ENCODE measurements at regions not wholly inside any gene's neighbourhood (a gene's known extent, or its start where the extent isn't known, plus 50 kb on each side); places are given as distances from the start of the nearest gene placed in this dataset.

DNA sequence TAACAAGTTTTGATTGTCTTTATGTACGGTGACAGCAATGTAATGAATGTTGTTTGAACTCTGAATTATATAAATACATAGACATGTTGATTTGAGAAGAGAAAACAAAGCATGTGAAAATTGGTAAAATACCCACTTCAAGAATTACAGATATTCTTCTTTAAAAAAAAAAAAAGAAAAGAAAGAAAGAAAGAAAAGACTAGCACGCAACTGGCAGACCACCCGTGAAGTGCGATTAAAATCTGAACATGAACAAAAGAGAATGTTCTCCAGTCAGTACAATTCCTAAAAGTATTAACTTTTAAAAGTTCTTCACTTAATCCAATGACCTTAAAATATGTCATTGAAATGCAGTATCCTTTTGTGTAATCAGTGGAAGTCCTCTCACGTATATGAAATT, 434.9 kb downstream of the TFAP2A start:
- TF ChIP-seq, protein P1, sequence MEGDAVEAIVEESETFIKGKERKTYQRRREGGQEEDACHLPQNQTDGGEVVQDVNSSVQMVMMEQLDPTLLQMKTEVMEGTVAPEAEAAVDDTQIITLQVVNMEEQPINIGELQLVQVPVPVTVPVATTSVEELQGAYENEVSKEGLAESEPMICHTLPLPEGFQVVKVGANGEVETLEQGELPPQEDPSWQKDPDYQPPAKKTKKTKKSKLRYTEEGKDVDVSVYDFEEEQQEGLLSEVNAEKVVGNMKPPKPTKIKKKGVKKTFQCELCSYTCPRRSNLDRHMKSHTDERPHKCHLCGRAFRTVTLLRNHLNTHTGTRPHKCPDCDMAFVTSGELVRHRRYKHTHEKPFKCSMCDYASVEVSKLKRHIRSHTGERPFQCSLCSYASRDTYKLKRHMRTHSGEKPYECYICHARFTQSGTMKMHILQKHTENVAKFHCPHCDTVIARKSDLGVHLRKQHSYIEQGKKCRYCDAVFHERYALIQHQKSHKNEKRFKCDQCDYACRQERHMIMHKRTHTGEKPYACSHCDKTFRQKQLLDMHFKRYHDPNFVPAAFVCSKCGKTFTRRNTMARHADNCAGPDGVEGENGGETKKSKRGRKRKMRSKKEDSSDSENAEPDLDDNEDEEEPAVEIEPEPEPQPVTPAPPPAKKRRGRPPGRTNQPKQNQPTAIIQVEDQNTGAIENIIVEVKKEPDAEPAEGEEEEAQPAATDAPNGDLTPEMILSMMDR (IDR thresholded peaks at IDR 0.05): no peak
- TF ChIP-seq POLR2A (IDR thresholded peaks at IDR 0.05): no peak

Data from uterus (tissue), 2 donors.